Esophagus (tissue), 2 donors: ENCODE measurements at regions not wholly inside any gene's neighbourhood (a gene's known extent, or its start where the extent isn't known, plus 50 kb on each side); places are given as distances from the start of the nearest gene placed in this dataset.
A peak's percentile ranks its signal among the peaks of the same experiment; 100 is the strongest.

Experiments used
- H3K27ac ChIP-seq, 2 donors: one replicate each; pipeline ENCODE4 v1.5.1; 2013; ENCODE audit warnings: low read depth in 2 of 2, mild to moderate bottlenecking in 2 of 2, inconsistent platforms in 1 of 2, low read length in 1 of 2, moderate library complexity in 1 of 2
- H3K27me3 ChIP-seq, 2 donors: one replicate each; pipeline ENCODE4 v1.6.1; 2013; ENCODE audit warnings: low read length in 2 of 2, control low read depth in 1 of 2, mild to moderate bottlenecking in 1 of 2; ENCODE audit not compliant: insufficient read depth in 2 of 2, control insufficient read depth in 1 of 2
- H3K36me3 ChIP-seq, 2 donors: one replicate each; pipeline ENCODE4 v1.6.1; 2013; ENCODE audit warnings: low read length in 1 of 2; ENCODE audit not compliant: control insufficient read depth in 2 of 2, insufficient read depth in 2 of 2
- H3K4me1 ChIP-seq, 2 donors: one replicate each; pipeline ENCODE4 v1.6.1; 2013; ENCODE audit warnings: low read length in 1 of 2; ENCODE audit not compliant: control insufficient read depth in 2 of 2, insufficient read depth in 2 of 2
- H3K4me3 ChIP-seq, 2 donors: one replicate each; pipeline ENCODE4 v1.5.1; 2013; ENCODE audit warnings: low read length in 2 of 2, mild to moderate bottlenecking in 2 of 2, low read depth in 1 of 2, moderate library complexity in 1 of 2
- H3K9me3 ChIP-seq, 2 donors: one replicate each; pipeline ENCODE4 v1.6.1; 2013; ENCODE audit warnings: mild to moderate bottlenecking in 2 of 2, low read depth in 1 of 2, low read length in 1 of 2, moderate library complexity in 1 of 2; ENCODE audit not compliant: control insufficient read depth in 2 of 2, insufficient read depth in 1 of 2
- WGBS, 2 donors: extraction: QIAGEN DNeasy Blood & Tissue Kit; methylation state at CpG; one replicate each; pipeline ENCODE4 v1.1.7; 2013; 5-methylcytosine and 5-hydroxymethylcytosine counted together
- donor health status: healthy with polysubstance abuse.
- donor health status: Bipolar disorder and iron deficiency.

- no peak overlapping the region for H3K27ac ChIP-seq
- peaks cover 6 to 7% of the 10 kb centered on the region in 2 donors for H3K9me3 ChIP-seq
- peaks cover 0 to 4% of the 10 kb centered on the region in 2 donors for H3K4me1 ChIP-seq
- 57 to 63% methylated on average over 6 of the region's 6 CpGs for WGBS, 2 donors
- H3K27me3 ChIP-seq, result no peaks in the 10 kb centered on the region
- no peak overlapping the region for H3K4me3 ChIP-seq
- no peaks in the 10 kb centered on the region for H3K36me3 ChIP-seq
These were observed 58.7 kb downstream of the EDN1 start for GRCh38 chr6:12348530-12349511.

DNA sequence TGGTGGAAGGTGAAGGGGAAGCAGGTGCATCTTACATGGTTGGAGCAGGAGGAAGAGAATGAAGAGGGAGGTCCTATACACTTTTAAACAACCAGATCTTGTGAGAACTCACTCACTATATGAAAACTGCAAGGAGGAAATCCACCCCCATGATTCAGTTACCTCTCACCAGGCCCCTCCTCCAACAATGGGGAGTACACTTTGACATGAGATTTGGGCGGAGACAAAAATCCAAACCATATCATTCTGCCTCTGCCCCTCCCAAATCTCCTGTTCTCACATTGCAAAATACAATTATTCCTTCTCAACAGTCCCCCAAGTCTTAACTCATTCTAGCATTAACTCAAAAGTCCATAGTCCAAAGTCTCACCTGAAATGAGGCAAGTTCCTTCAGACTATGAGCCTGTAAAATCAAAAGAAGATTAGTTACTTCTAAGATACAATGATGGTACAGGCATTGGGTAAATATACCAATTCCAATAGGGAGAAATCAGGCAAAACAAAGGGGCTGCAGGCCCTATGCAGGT, 60.5 kb downstream of the EDN1 start:
- Histone ChIP-seq H3K9me3 (peaks cover 6 to 7% of the 10 kb centered on the region in 2 donors), H3K36me3 (no peaks in the 10 kb centered on the region), H3K27me3 (no peaks in the 10 kb centered on the region), H3K27ac (no peak overlapping the region), H3K4me1 (peaks cover 0 to 4% of the 10 kb centered on the region in 2 donors), H3K4me3 (no peak overlapping the region)
- WGBS, 2 donors, result 84 to 93% methylated on average over 1 of the region's 1 CpG

DNA sequence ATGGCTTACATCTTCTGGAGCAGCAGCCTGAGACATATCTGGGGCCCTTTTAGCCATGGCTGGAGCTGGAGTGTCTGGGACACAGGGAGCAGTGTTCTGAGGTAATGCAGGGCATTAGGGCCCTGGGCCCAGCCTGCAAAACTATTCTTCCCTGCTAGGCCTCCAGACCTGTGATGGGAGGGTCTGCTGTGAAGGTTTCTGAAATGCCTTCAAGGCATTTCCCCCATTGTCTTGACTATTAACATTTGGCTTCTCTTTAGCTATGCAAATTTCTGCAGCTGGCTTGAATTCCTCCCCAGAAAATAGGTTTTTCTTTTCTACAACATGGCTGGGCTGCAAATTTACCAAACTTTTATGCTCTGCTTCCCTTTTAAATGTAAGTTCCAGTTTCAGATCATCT, 61.5 kb downstream of the EDN1 start:
- Histone ChIP-seq H3K36me3 (no peaks in the 10 kb centered on the region), H3K4me1 (peaks cover 0 to 4% of the 10 kb centered on the region in 2 donors), H3K27ac (no peak overlapping the region), H3K4me3 (no peak overlapping the region), H3K27me3 (no peaks in the 10 kb centered on the region), H3K9me3 (peaks cover 6 to 7% of the 10 kb centered on the region in 2 donors)

- Histone ChIP-seq H3K27ac (no peak overlapping the region), H3K9me3 (peaks cover 6 to 7% of the 10 kb centered on the region in 2 donors), H3K27me3 (no peaks in the 10 kb centered on the region), H3K4me1 (no peaks in the 10 kb centered on the region), H3K36me3 (no peaks in the 10 kb centered on the region), H3K4me3 (no peak overlapping the region)
- 44 to 63% methylated on average over 3 of the region's 3 CpGs for WGBS, 2 donors
These were observed 63.6 kb downstream of the EDN1 start for GRCh38 chr6:12353731-12354130.

DNA sequence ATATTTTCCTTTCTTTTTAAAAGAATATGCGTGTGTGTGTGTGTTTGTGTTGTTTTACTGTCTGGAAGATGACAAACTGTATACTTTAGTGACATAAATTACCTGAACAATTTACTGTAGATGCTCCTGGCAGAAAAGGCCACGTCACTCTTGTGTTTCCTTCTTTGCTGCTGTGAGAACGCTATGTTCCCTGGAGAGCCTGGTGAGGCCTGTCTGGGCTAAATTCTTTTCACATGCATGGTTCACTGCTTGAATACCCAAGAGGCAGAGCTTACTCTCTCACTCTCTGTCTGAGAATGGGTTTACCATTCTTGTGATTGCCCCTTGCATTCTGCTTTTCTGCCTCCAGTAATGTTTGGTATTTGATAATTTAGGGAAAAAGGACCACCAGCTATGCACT, 64.3 kb downstream of the EDN1 start:
- H3K4me1 ChIP-seq, result no peaks in the 10 kb centered on the region
- no peak overlapping the region for H3K4me3 ChIP-seq
- peaks cover 6 to 7% of the 10 kb centered on the region in 2 donors for H3K9me3 ChIP-seq
- H3K27me3 ChIP-seq, result no peaks in the 10 kb centered on the region
- 38 to 45% methylated on average over 3 of the region's 3 CpGs for WGBS, 2 donors
- no peaks in the 10 kb centered on the region for H3K36me3 ChIP-seq
- peak overlapping the region; percentile 42 to 67 for H3K27ac ChIP-seq

DNA sequence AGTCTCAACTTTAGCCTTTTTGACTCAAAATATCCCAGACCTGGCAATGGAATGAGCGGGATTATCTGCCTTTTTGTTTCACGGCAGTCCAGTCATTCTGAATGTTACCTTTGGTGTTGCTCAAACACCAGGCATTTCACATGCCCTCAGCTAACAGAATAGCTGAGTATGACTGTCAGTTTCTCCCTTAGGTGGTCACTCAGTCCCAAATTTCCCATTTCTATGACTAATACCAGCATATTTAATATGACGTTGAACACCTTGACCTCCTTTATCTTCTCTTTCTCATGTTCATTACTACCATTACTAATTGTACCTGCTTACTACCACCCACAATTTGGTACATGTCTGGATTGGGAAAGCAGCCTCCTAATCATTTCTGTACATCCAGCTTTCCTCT, 65.2 kb downstream of the EDN1 start:
- 55 to 66% methylated on average over 3 of the region's 3 CpGs for WGBS, 2 donors
- Histone ChIP-seq H3K27me3 (no peaks in the 10 kb centered on the region), H3K27ac (peak overlapping the region; percentile 42 to 67), H3K4me1 (no peaks in the 10 kb centered on the region), H3K36me3 (no peaks in the 10 kb centered on the region), H3K4me3 (no peak overlapping the region), H3K9me3 (peaks cover 6 to 7% of the 10 kb centered on the region in 2 donors)

- Histone ChIP-seq H3K4me3 (no peak overlapping the region), H3K27me3 (no peaks in the 10 kb centered on the region), H3K9me3 (peaks cover 3% of the 10 kb centered on the region in 2 donors), H3K4me1 (no peaks in the 10 kb centered on the region), H3K36me3 (no peaks in the 10 kb centered on the region), H3K27ac (no peak overlapping the region)
- whole genome bisulfite sequencing, 2 donors, result 81 to 84% methylated on average over 3 of the region's 3 CpGs
These were observed 66.3 kb downstream of the EDN1 start for GRCh38 chr6:12356431-12356830.

DNA sequence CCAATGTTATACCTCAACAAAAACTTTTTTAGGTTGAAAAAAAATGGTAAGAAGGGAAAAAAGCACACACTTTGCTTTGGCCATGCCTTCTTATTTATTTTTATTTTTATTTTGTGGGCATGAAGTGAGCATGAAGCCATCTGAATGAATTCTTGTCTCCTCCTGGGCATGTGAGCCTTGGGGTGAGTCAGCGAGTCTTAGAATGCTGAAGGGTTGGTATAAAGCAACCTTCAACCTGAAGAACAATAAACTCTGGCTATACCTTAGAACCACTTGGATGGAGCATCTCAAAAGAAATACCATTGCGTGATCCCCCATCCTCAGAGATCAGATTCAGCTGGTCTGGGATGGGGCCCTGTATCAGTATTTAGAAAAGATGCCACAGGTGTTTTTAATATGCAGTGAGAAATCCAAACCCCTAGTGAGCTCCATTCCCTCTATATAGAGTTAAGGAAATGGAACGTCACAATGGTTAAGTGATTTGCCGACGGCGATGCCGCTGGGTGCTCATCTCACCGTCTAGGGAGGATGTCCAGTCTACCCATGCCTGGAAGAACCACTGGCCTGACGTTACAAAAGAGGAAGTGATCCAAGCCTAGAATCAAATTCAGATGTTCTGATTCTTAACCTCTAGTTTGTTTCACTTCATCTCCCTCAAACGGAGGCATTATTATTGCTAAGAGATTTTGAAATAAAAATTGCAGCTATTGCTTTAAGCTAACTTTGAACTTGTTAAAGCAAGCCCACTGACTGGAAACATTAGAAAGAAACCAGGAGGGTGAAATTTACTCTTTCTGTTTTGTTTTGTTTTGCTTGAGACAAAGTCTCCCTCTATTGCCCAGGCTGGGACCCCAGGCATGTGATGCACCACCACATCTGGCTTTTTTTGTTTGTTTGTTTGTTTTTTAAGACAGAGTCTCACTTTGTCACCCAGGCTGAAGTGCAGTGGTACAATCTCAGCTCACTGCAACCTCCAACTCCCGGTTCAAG, 67.1 kb downstream of the EDN1 start:
- WGBS, 2 donors, result 75 to 80% methylated on average over 11 of the region's 11 CpGs
- no peak overlapping the region for H3K4me3 ChIP-seq
- no peaks in the 10 kb centered on the region for H3K36me3 ChIP-seq
- no peaks in the 10 kb centered on the region for H3K4me1 ChIP-seq
- no peak overlapping the region for H3K27ac ChIP-seq
- H3K27me3 ChIP-seq, result no peaks in the 10 kb centered on the region
- no peaks in the 10 kb centered on the region for H3K9me3 ChIP-seq

DNA sequence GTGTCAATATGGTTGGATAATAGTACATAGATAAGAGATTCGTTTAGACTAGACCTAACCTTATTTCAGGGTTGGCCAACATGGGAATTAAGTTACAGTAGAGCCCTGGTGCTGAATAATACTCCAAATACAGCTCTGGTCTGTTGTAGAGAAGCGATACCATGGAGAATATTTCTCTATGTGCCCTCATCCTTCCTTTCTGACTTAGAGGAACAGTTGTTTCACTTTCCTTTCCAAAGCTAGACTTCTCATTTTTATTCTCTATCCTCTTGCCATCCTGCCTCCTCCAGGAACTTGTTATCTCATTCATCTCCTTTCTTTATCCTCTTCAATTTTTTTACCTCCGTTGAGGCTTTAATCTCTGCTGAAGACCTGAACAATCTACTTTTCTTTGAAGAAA, 68.9 kb downstream of the EDN1 start:
- Histone ChIP-seq H3K4me1 (no peaks in the 10 kb centered on the region), H3K4me3 (no peak overlapping the region), H3K27ac (no peak overlapping the region), H3K9me3 (no peaks in the 10 kb centered on the region), H3K27me3 (no peaks in the 10 kb centered on the region), H3K36me3 (no peaks in the 10 kb centered on the region)
- 58 to 73% methylated on average over 3 of the region's 3 CpGs for WGBS, 2 donors
